ENCODE measurements at regions not wholly inside any gene's neighbourhood (a gene's known extent, or its start where the extent isn't known, plus 50 kb on each side); places are given as distances from the start of the nearest gene placed in this dataset.

- Histone ChIP-seq H3K9ac (ENCODE audit: low read length) (no peak overlapping the region), H3K4me2 (replicated peaks; ENCODE audit: low read depth, low read length, poor library complexity, severe bottlenecking) (no peak overlapping the region), H3K4me3 (ENCODE audit: control extremely low read depth in 1 of 5, extremely low read depth in 1 of 5, insufficient read depth in 1 of 5, low read depth in 2 of 5, low read length in 4 of 5) (no peak overlapping the region), H3K4me1 (ENCODE audit: control insufficient read depth in 2 of 2, insufficient read depth in 2 of 2, low read length in 2 of 2) (no peaks in the 10 kb centered on the region), H3K79me2 (ENCODE audit: control insufficient read depth, insufficient read depth, low read length) (no peaks in the 10 kb centered on the region), H3K9me3 (ENCODE audit: control extremely low read depth in 1 of 3, control insufficient read depth in 2 of 3, insufficient read depth in 1 of 3, low read length in 2 of 3) (peaks cover 0 to 3% (median 0%) of the 10 kb centered on the region in 3 donors), H3K36me3 (replicated peaks in 1 of 2; ENCODE audit: control extremely low read depth in 1 of 2, control insufficient read depth in 1 of 2, extremely low read depth in 1 of 2, insufficient read depth in 2 of 2, low read length in 1 of 2) (no peaks in the 10 kb centered on the region), H2AFZ (ENCODE audit: insufficient read depth, low read depth, low read length, poor library complexity, severe bottlenecking) (no peak overlapping the region), H3K27me3 (replicated peaks in 1 of 4; ENCODE audit: control extremely low read depth in 1 of 4, control insufficient read depth in 3 of 4, insufficient read depth in 4 of 4, low read length in 3 of 4) (no peaks in the 10 kb centered on the region), H4K20me1 (ENCODE audit: control insufficient read depth, insufficient read depth, low read length, poor library complexity, severe bottlenecking) (no peaks in the 10 kb centered on the region), H3K27ac (ENCODE audit: low read length in 2 of 2) (no peak overlapping the region)
- ChIA-PET POLR2A (no interaction called here), CTCF (no interaction called here)
- Mint-ChIP-seq H3K4me1 (no peaks in the 10 kb centered on the region), H3K9me3 (ENCODE audit: insufficient read depth) (peaks cover 10% of the 10 kb centered on the region), H3K27me3 (no peaks in the 10 kb centered on the region), H3K27ac (no peak overlapping the region), H3K4me3 (no peak overlapping the region)
- TF ChIP-seq EZH2 (IDR thresholded peaks at IDR 0.05; ENCODE audit: borderline replicate concordance, insufficient read depth, low read depth, low read length, poor library complexity, severe bottlenecking) (no peak), CTCF (IDR thresholded peaks at IDR 0.05) (no peak)
- DNase-seq (no peak), ATAC-seq (ENCODE audit: low read depth) (no peak)
- intact Hi-C loops (cut with micrococcal nuclease), result no loop called here
Measured at GRCh38 chr5:45179686-45180085, 370.9 kb downstream of the MRPS30 start.

- DNase-seq (no peak), ATAC-seq (ENCODE audit: low read depth) (no peak)
- Histone ChIP-seq H3K36me3 (replicated peaks in 1 of 2; ENCODE audit: control extremely low read depth in 1 of 2, control insufficient read depth in 1 of 2, extremely low read depth in 1 of 2, insufficient read depth in 2 of 2, low read length in 1 of 2) (no peaks in the 10 kb centered on the region), H2AFZ (ENCODE audit: insufficient read depth, low read depth, low read length, poor library complexity, severe bottlenecking) (no peak overlapping the region), H3K27ac (ENCODE audit: low read length in 2 of 2) (no peak overlapping the region), H3K9me3 (ENCODE audit: control extremely low read depth in 1 of 3, control insufficient read depth in 2 of 3, insufficient read depth in 1 of 3, low read length in 2 of 3) (no peaks in the 10 kb centered on the region), H3K4me2 (replicated peaks; ENCODE audit: low read depth, low read length, poor library complexity, severe bottlenecking) (no peak overlapping the region), H3K9ac (ENCODE audit: low read length) (no peak overlapping the region), H3K4me3 (ENCODE audit: control extremely low read depth in 1 of 5, extremely low read depth in 1 of 5, insufficient read depth in 1 of 5, low read depth in 2 of 5, low read length in 4 of 5) (no peak overlapping the region), H3K4me1 (ENCODE audit: control insufficient read depth in 2 of 2, insufficient read depth in 2 of 2, low read length in 2 of 2) (no peaks in the 10 kb centered on the region), H4K20me1 (ENCODE audit: control insufficient read depth, insufficient read depth, low read length, poor library complexity, severe bottlenecking) (no peaks in the 10 kb centered on the region), H3K79me2 (ENCODE audit: control insufficient read depth, insufficient read depth, low read length) (no peaks in the 10 kb centered on the region), H3K27me3 (replicated peaks in 1 of 4; ENCODE audit: control extremely low read depth in 1 of 4, control insufficient read depth in 3 of 4, insufficient read depth in 4 of 4, low read length in 3 of 4) (no peaks in the 10 kb centered on the region)
- intact Hi-C loops (cut with micrococcal nuclease), result no loop called here
- H3K4me1 Mint-ChIP-seq, result no peaks in the 10 kb centered on the region
- POLR2A ChIA-PET, result no interaction called here
- no peak overlapping the region for H3K27ac Mint-ChIP-seq
- H3K27me3 Mint-ChIP-seq, result no peaks in the 10 kb centered on the region
- CTCF ChIA-PET, result no interaction called here
- TF ChIP-seq EZH2 (IDR thresholded peaks at IDR 0.05; ENCODE audit: borderline replicate concordance, insufficient read depth, low read depth, low read length, poor library complexity, severe bottlenecking), result no peak
- TF ChIP-seq CTCF (IDR thresholded peaks at IDR 0.05), result no peak
- H3K4me3 Mint-ChIP-seq, result no peak overlapping the region
- H3K9me3 Mint-ChIP-seq (ENCODE audit: insufficient read depth), result peaks cover 2% of the 10 kb centered on the region
Measured at GRCh38 chr5:45189042-45189441, 380.3 kb downstream of the MRPS30 start.
